ENCODE measurements at regions not wholly inside any gene's neighbourhood (a gene's known extent, or its start where the extent isn't known, plus 50 kb on each side); places are given as distances from the start of the nearest gene placed in this dataset.

- no peak for DNase-seq
Measured at GRCh38 chr18:23350188-23350587, 102.9 kb upstream of the RIOK3 start.

- DNase-seq, result no peak
Measured at GRCh38 chr18:23351521-23351920, 101.6 kb upstream of the RIOK3 start.

- no peak for DNase-seq
Measured at GRCh38 chr18:23352042-23352441, 101.0 kb upstream of the RIOK3 start.

- no peak for DNase-seq
Measured at GRCh38 chr18:23353459-23353858, 99.6 kb upstream of the RIOK3 start.

GRCh38 chr18:23354625-23355024 is 98.5 kb upstream of the RIOK3 start:
- DNase-seq, result no peak

- no peak for DNase-seq
Measured at GRCh38 chr18:23355206-23355605, 97.9 kb upstream of the RIOK3 start.

- DNase-seq, result no peak
Measured at GRCh38 chr18:23356424-23356823, 96.7 kb upstream of the RIOK3 start.

- DNase-seq, result no peak
Measured at GRCh38 chr18:23356915-23357601, 96.0 kb upstream of the RIOK3 start.

- DNase-seq, result no peak
Measured at GRCh38 chr18:23357996-23358594, 95.0 kb upstream of the RIOK3 start.

GRCh38 chr18:23359421-23359820 is 93.7 kb upstream of the RIOK3 start:
- DNase-seq, result no peak

- DNase-seq, result no peak
Measured at GRCh38 chr18:23363865-23364570, 89.1 kb upstream of the RIOK3 start.

GRCh38 chr18:23365602-23366001 is 87.5 kb upstream of the RIOK3 start:
- no peak for DNase-seq

GRCh38 chr18:23369266-23369665 is 83.8 kb upstream of the RIOK3 start:
- DNase-seq, result no peak

GRCh38 chr18:23373570-23373969 is 79.5 kb upstream of the RIOK3 start:
- no peak for DNase-seq

GRCh38 chr18:23377669-23378301 is 75.3 kb upstream of the RIOK3 start:
- peak; percentile 80 for DNase-seq

- DNase-seq, result no peak
Measured at GRCh38 chr18:23378302-23378686, 74.8 kb upstream of the RIOK3 start.

GRCh38 chr18:23380001-23380550 is 73.0 kb upstream of the RIOK3 start:
- no peak for DNase-seq

- DNase-seq, result no peak
Measured at GRCh38 chr18:23380817-23381216, 72.3 kb upstream of the RIOK3 start.

- no peak for DNase-seq
Measured at GRCh38 chr18:23383494-23383893, 69.6 kb upstream of the RIOK3 start.

- DNase-seq, result no peak
Measured at GRCh38 chr18:23384778-23385736, 68.0 kb upstream of the RIOK3 start.

- DNase-seq, result no peak
Measured at GRCh38 chr18:23386317-23386716, 66.8 kb upstream of the RIOK3 start.

GRCh38 chr18:23387265-23387664 is 65.8 kb upstream of the RIOK3 start:
- DNase-seq, result no peak
